ENCODE measurements at regions not wholly inside any gene's neighbourhood (a gene's known extent, or its start where the extent isn't known, plus 50 kb on each side); places are given as distances from the start of the nearest gene placed in this dataset.
A peak's percentile ranks its signal among the peaks of the same experiment; 100 is the strongest.

- DNase-seq (ENCODE audit: low read depth, low spot score) (no peak), ATAC-seq (no peak)
- H3K36me3 ChIP-seq (ENCODE audit: control insufficient read depth in 1 of 2, insufficient read depth in 2 of 2, low read length in 2 of 2) = no peaks in the 10 kb centered on the region
- no peaks in the 10 kb centered on the region for H3K9me2 ChIP-seq (ENCODE audit: insufficient read depth)
- H3K27ac ChIP-seq (ENCODE audit: low read depth, low read length) = no peak overlapping the region
- intact Hi-C loops (cut with micrococcal nuclease) = no loop called here
- H2AFZ ChIP-seq (ENCODE audit: low read depth, low read length, poor library complexity, severe bottlenecking) = no peak overlapping the region
- no peaks in the 10 kb centered on the region for H4K20me1 ChIP-seq (ENCODE audit: insufficient read depth)
- BruUV-seq (replicated peaks) = no TSS peak
- no peaks in the 10 kb centered on the region for H3K4me1 ChIP-seq (ENCODE audit: control insufficient read depth in 1 of 2, insufficient read depth in 2 of 2, low read length in 2 of 2)
- ChIA-PET RAD21 (ENCODE audit: low non-redundant PET in 1 of 2, low total read pairs in 2 of 2, uncharacterized antibody in 2 of 2, unreplicated experiment in 2 of 2) (no interaction called here), POLR2A (no interaction called here), CTCF (no interaction called here)
- no peaks in the 10 kb centered on the region for H3K27me3 ChIP-seq (ENCODE audit: insufficient read depth, low read length)
- no peaks in the 10 kb centered on the region for H3K79me2 ChIP-seq (ENCODE audit: insufficient read depth, low read length)
- no peaks in the 10 kb centered on the region for H3K9me3 ChIP-seq (ENCODE audit: control insufficient read depth in 1 of 2, insufficient read depth in 1 of 2, low read depth in 1 of 2, low read length in 2 of 2)
- no peak overlapping the region for H3K4me2 ChIP-seq (ENCODE audit: low read length)
- no peak for TF ChIP-seq TCF7L2 (IDR thresholded peaks at IDR 0.05; ENCODE audit: borderline replicate concordance, extremely low read depth, insufficient read depth, insufficient read length)
- no peak overlapping the region for H3K4me3 ChIP-seq (replicated peaks in 1 of 2; ENCODE audit: low read depth in 1 of 2, low read length in 2 of 2)
- no peak overlapping the region for H3K9ac ChIP-seq (ENCODE audit: low read length)
Measured at GRCh38 chr4:171342646-171343045, 470.6 kb upstream of the GALNTL6 start.

GRCh38 chr4:171340258-171340657, 472.9 kb upstream of the GALNTL6 start:
- no peaks in the 10 kb centered on the region for H3K27me3 ChIP-seq (ENCODE audit: insufficient read depth, low read length)
- H3K4me3 ChIP-seq (replicated peaks in 1 of 2; ENCODE audit: low read depth in 1 of 2, low read length in 2 of 2) = no peak overlapping the region
- H3K36me3 ChIP-seq (ENCODE audit: control insufficient read depth in 1 of 2, insufficient read depth in 2 of 2, low read length in 2 of 2) = no peaks in the 10 kb centered on the region
- no peaks in the 10 kb centered on the region for H3K9me3 ChIP-seq (ENCODE audit: control insufficient read depth in 1 of 2, insufficient read depth in 1 of 2, low read depth in 1 of 2, low read length in 2 of 2)
- H2AFZ ChIP-seq (ENCODE audit: low read depth, low read length, poor library complexity, severe bottlenecking) = peak overlapping the region; percentile 8
- DNase-seq (ENCODE audit: low read depth, low spot score) (no peak), ATAC-seq (no peak)
- H3K27ac ChIP-seq (ENCODE audit: low read depth, low read length) = no peak overlapping the region
- ChIA-PET POLR2A (no interaction called here), CTCF (no interaction called here), RAD21 (ENCODE audit: low non-redundant PET in 1 of 2, low total read pairs in 2 of 2, uncharacterized antibody in 2 of 2, unreplicated experiment in 2 of 2) (no interaction called here)
- no peak overlapping the region for H3K9ac ChIP-seq (ENCODE audit: low read length)
- no peaks in the 10 kb centered on the region for H3K4me1 ChIP-seq (ENCODE audit: control insufficient read depth in 1 of 2, insufficient read depth in 2 of 2, low read length in 2 of 2)
- H3K4me2 ChIP-seq (ENCODE audit: low read length) = no peak overlapping the region
- no peak for TF ChIP-seq ZFX (IDR thresholded peaks at IDR 0.05)
- H4K20me1 ChIP-seq (ENCODE audit: insufficient read depth) = no peaks in the 10 kb centered on the region
- no peaks in the 10 kb centered on the region for H3K79me2 ChIP-seq (ENCODE audit: insufficient read depth, low read length)
- no TSS peak for BruUV-seq (replicated peaks)
- no peaks in the 10 kb centered on the region for H3K9me2 ChIP-seq (ENCODE audit: insufficient read depth)
- intact Hi-C loops (cut with micrococcal nuclease) = no loop called here

GRCh38 chr4:171334549-171334948, 478.7 kb upstream of the GALNTL6 start:
- ChIA-PET CTCF (no interaction called here), RAD21 (ENCODE audit: low non-redundant PET in 1 of 2, low total read pairs in 2 of 2, uncharacterized antibody in 2 of 2, unreplicated experiment in 2 of 2) (no interaction called here), POLR2A (no interaction called here)
- no peak overlapping the region for H3K9ac ChIP-seq (ENCODE audit: low read length)
- no peaks in the 10 kb centered on the region for H3K36me3 ChIP-seq (ENCODE audit: control insufficient read depth in 1 of 2, insufficient read depth in 2 of 2, low read length in 2 of 2)
- no peak overlapping the region for H3K4me3 ChIP-seq (replicated peaks in 1 of 2; ENCODE audit: low read depth in 1 of 2, low read length in 2 of 2)
- H3K79me2 ChIP-seq (ENCODE audit: insufficient read depth, low read length) = no peaks in the 10 kb centered on the region
- H2AFZ ChIP-seq (ENCODE audit: low read depth, low read length, poor library complexity, severe bottlenecking) = no peak overlapping the region
- H3K9me2 ChIP-seq (ENCODE audit: insufficient read depth) = no peaks in the 10 kb centered on the region
- no peaks in the 10 kb centered on the region for H3K4me1 ChIP-seq (ENCODE audit: control insufficient read depth in 1 of 2, insufficient read depth in 2 of 2, low read length in 2 of 2)
- H3K4me2 ChIP-seq (ENCODE audit: low read length) = no peak overlapping the region
- H3K9me3 ChIP-seq (ENCODE audit: control insufficient read depth in 1 of 2, insufficient read depth in 1 of 2, low read depth in 1 of 2, low read length in 2 of 2) = no peaks in the 10 kb centered on the region
- no peaks in the 10 kb centered on the region for H3K27me3 ChIP-seq (ENCODE audit: insufficient read depth, low read length)
- ATAC-seq (no peak), DNase-seq (ENCODE audit: low read depth, low spot score) (no peak)
- BruUV-seq (replicated peaks) = no TSS peak
- intact Hi-C loops (cut with micrococcal nuclease) = no loop called here
- no peak overlapping the region for H3K27ac ChIP-seq (ENCODE audit: low read depth, low read length)
- no peaks in the 10 kb centered on the region for H4K20me1 ChIP-seq (ENCODE audit: insufficient read depth)
- TF ChIP-seq REST (IDR thresholded peaks at IDR 0.05; ENCODE audit: low read depth) (no peak), SIN3A (IDR thresholded peaks at IDR 0.05; ENCODE audit: low read depth) (no peak), YY1 (IDR thresholded peaks at IDR 0.05; ENCODE audit: extremely low read depth, insufficient replicate concordance, low read depth, low read length) (no peak), SRF (IDR thresholded peaks at IDR 0.05; ENCODE audit: low read depth) (no peak), ZFX (IDR thresholded peaks at IDR 0.05) (no peak), POLR2AphosphoS5 (IDR thresholded peaks at IDR 0.05; ENCODE audit: low read depth, low read length) (no peak), EGR1 (IDR thresholded peaks at IDR 0.05; ENCODE audit: low read depth) (no peak), CBX3 (IDR thresholded peaks at IDR 0.05; ENCODE audit: low read depth) (no peak)
